Mucosa of descending colon (tissue), 3 donors: ENCODE measurements at regions not wholly inside any gene's neighbourhood (a gene's known extent, or its start where the extent isn't known, plus 50 kb on each side); places are given as distances from the start of the nearest gene placed in this dataset.
"Not testable (repeated sequence)": the region's sequence is repeated elsewhere in the genome, so short reads cannot be mapped to it uniquely, and the experiment has no call there.

Experiments used
- ATAC-seq: fragments of 200-7000 bp; cut with Tn5 transposase; one replicate; pipeline ENCODE4 v1.9.1; 2020; ENCODE audit warnings: mild to moderate bottlenecking, moderate library complexity
- DNase-seq, 3 donors: peaks; one replicate each; pipeline ENCODE4 v3.0.0-alpha.2; 2020
- H3K36me3 ChIP-seq: fragments of 200-600 bp; one replicate; pipeline ENCODE4 v1.8.0; 2021; ENCODE audit warnings: low read depth, mild to moderate bottlenecking
- H3K4me1 ChIP-seq: fragments of 200-600 bp; one replicate; pipeline ENCODE4 v1.8.0; 2021; ENCODE audit warnings: low read depth, mild to moderate bottlenecking
- H3K4me3 ChIP-seq: fragments of 200-600 bp; one replicate; pipeline ENCODE4 v1.8.0; 2021; ENCODE audit warnings: mild to moderate bottlenecking
- H3K9me3 ChIP-seq: fragments of 200-600 bp; one replicate; pipeline ENCODE4 v1.8.0; 2021; ENCODE audit warnings: mild to moderate bottlenecking
- intact Hi-C, 2 donors: fragments of 100-400 bp; cut with DNase I in 1 of 2; cut with micrococcal nuclease in 1 of 2; formaldehyde crosslinking; loops; one replicate each; pipeline versions ENCODE4 v1.11.0 to v1.11.1; 2022; cut with DNase I, micrococcal nuclease
- TF ChIP-seq, protein P1 (sequence below): fragments of 200-600 bp; IDR thresholded peaks from one replicate; pipeline ENCODE4 v1.8.0; 2022; ENCODE audit warnings: antibody characterized with exemption, mild to moderate bottlenecking
- donor health status: DM: no; HTN: no; CAD: no; lungs with moderate emphysema.
- donor health status: DM: no; HTN: no; CAD: no.
- donor health status: DM: no; HTN: yes; CAD: no.

- DNase-seq (no peak), ATAC-seq (no peak)
- TF ChIP-seq, protein P1, sequence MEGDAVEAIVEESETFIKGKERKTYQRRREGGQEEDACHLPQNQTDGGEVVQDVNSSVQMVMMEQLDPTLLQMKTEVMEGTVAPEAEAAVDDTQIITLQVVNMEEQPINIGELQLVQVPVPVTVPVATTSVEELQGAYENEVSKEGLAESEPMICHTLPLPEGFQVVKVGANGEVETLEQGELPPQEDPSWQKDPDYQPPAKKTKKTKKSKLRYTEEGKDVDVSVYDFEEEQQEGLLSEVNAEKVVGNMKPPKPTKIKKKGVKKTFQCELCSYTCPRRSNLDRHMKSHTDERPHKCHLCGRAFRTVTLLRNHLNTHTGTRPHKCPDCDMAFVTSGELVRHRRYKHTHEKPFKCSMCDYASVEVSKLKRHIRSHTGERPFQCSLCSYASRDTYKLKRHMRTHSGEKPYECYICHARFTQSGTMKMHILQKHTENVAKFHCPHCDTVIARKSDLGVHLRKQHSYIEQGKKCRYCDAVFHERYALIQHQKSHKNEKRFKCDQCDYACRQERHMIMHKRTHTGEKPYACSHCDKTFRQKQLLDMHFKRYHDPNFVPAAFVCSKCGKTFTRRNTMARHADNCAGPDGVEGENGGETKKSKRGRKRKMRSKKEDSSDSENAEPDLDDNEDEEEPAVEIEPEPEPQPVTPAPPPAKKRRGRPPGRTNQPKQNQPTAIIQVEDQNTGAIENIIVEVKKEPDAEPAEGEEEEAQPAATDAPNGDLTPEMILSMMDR = no peak
- intact Hi-C loops = no loop called here
- Histone ChIP-seq H3K4me3 (no peak overlapping the region), H3K36me3 (no peaks in the 10 kb centered on the region), H3K4me1 (no peaks in the 10 kb centered on the region), H3K9me3 (no peaks in the 10 kb centered on the region)
Measured at GRCh38 chr7:23893942-23894891, 184.2 kb downstream of the STK31 start.

GRCh38 chr7:23894892-23895569 is 185.0 kb downstream of the STK31 start:
- no peaks in the 10 kb centered on the region for H3K9me3 ChIP-seq
- H3K4me3 ChIP-seq = no peak overlapping the region
- TF ChIP-seq, protein P1 = no peak
- H3K36me3 ChIP-seq = no peaks in the 10 kb centered on the region
- no peak for DNase-seq
- H3K4me1 ChIP-seq = no peaks in the 10 kb centered on the region
- intact Hi-C loops = no loop called here
- no peak for ATAC-seq

DNA sequence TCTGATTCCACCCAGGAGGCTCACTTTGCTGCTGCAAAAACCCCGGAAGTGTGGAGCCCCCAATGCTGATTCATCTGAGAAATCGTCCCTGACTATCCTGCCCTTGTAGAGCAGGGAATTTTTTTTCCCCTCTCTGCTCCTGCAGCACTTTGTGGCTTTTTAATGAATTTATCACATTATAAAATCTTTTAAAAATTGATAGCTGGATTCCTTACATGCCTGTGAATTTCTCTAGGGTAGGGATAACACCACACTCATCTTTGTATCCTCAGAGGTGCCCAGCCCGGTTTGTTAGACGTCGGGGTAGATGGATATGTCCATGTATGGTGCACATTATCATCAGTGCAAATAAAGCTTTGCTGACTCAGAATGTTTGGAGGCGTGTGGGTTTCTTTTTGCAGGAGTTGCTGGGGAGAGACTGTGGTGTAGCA is 185.7 kb downstream of the STK31 start:
- Histone ChIP-seq H3K4me1 (no peaks in the 10 kb centered on the region), H3K4me3 (no peak overlapping the region), H3K9me3 (no peaks in the 10 kb centered on the region), H3K36me3 (no peaks in the 10 kb centered on the region)
- TF ChIP-seq, protein P1 = no peak
- intact Hi-C loops = no loop called here
- ATAC-seq = no peak
- DNase-seq = no peak

GRCh38 chr7:23898619-23899018 is 188.6 kb downstream of the STK31 start:
- no peak overlapping the region for H3K4me3 ChIP-seq
- H3K9me3 ChIP-seq = no peaks in the 10 kb centered on the region
- DNase-seq = peak in 1 of 3 donors; percentile 3
- no peaks in the 10 kb centered on the region for H3K36me3 ChIP-seq
- ATAC-seq = peak; percentile 75
- TF ChIP-seq, protein P1 = no peak
- no peaks in the 10 kb centered on the region for H3K4me1 ChIP-seq
- intact Hi-C loops = no loop called here

GRCh38 chr7:23904901-23905300 is 194.9 kb downstream of the STK31 start:
- DNase-seq, H3K36me3 ChIP-seq, intact Hi-C loops, H3K9me3 ChIP-seq, H3K4me1 ChIP-seq, ATAC-seq, H3K4me3 ChIP-seq: not testable (repeated sequence)

GRCh38 chr7:23907012-23907411 is 197.0 kb downstream of the STK31 start:
- H3K4me1 ChIP-seq = no peaks in the 10 kb centered on the region
- no peaks in the 10 kb centered on the region for H3K36me3 ChIP-seq
- no peak overlapping the region for H3K4me3 ChIP-seq
- H3K9me3 ChIP-seq = no peaks in the 10 kb centered on the region
- no peak for ATAC-seq
- TF ChIP-seq, protein P1 = no peak
- DNase-seq = no peak
- intact Hi-C loops = no loop called here
